ENCODE measurements at regions not wholly inside any gene's neighbourhood (a gene's known extent, or its start where the extent isn't known, plus 50 kb on each side); places are given as distances from the start of the nearest gene placed in this dataset.

DNA sequence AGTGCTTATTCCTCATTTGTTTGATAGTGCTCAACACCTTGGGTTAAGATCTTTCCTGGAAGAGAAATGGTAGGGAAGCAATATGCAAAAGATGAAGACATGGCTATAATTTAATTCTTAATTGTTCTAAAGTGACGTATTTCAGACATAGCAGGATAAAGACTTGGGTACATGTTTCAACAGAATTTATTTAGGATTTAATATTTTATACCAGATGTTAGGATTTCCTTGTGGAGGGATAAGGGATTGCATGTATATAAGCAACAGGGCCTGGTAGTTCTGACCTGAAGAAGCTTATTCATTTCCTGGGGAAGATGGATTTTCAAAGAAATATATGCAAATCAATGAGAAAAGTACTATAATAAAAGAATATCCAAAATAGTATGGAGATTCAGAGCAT is 163.8 kb downstream of the FAT3 start:
- TF ChIP-seq, protein P1, sequence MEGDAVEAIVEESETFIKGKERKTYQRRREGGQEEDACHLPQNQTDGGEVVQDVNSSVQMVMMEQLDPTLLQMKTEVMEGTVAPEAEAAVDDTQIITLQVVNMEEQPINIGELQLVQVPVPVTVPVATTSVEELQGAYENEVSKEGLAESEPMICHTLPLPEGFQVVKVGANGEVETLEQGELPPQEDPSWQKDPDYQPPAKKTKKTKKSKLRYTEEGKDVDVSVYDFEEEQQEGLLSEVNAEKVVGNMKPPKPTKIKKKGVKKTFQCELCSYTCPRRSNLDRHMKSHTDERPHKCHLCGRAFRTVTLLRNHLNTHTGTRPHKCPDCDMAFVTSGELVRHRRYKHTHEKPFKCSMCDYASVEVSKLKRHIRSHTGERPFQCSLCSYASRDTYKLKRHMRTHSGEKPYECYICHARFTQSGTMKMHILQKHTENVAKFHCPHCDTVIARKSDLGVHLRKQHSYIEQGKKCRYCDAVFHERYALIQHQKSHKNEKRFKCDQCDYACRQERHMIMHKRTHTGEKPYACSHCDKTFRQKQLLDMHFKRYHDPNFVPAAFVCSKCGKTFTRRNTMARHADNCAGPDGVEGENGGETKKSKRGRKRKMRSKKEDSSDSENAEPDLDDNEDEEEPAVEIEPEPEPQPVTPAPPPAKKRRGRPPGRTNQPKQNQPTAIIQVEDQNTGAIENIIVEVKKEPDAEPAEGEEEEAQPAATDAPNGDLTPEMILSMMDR (IDR thresholded peaks at IDR 0.05; ENCODE audit: borderline replicate concordance, extremely low read depth, low read length, poor library complexity, severe bottlenecking): peak; percentile 5
- TF ChIP-seq EZH2 (IDR thresholded peaks at IDR 0.05; ENCODE audit: borderline replicate concordance, low read depth, low read length, severe bottlenecking): no peak
